ENCODE measurements at regions not wholly inside any gene's neighbourhood (a gene's known extent, or its start where the extent isn't known, plus 50 kb on each side); places are given as distances from the start of the nearest gene placed in this dataset.

GRCh38 chr5:8340739-8341344, 471.9 kb downstream of the MTRR start:
- no peak for DNase-seq
- no peaks in the 10 kb centered on the region for H3K27me3 Mint-ChIP-seq (ENCODE audit: unreplicated experiment)
- H3K27ac Mint-ChIP-seq (ENCODE audit: unreplicated experiment): no peak overlapping the region
- intact Hi-C loops (cut with micrococcal nuclease; ENCODE audit: unreplicated experiment): no loop called here
- peaks cover 10% of the 10 kb centered on the region for H3K9me3 Mint-ChIP-seq (ENCODE audit: low read depth, unreplicated experiment)
- CTCF ChIA-PET: interaction anchor here (0.5 kb wide), 1 partner anchor 455 kb away, joined by 4 read pairs; no protein-coding TSS in a partner anchor
- H3K36me3 Mint-ChIP-seq (ENCODE audit: insufficient read depth, unreplicated experiment): no peaks in the 10 kb centered on the region
- H3K4me3 Mint-ChIP-seq (ENCODE audit: low read depth, unreplicated experiment): no peak overlapping the region
- no TSS peak for BruUV-seq (replicated peaks)
- H3K4me1 Mint-ChIP-seq (ENCODE audit: low read depth, unreplicated experiment): no peaks in the 10 kb centered on the region
- no peak for TF ChIP-seq CTCF (IDR thresholded peaks at IDR 0.05; ENCODE audit: unreplicated experiment)

- intact Hi-C loops (cut with micrococcal nuclease; ENCODE audit: unreplicated experiment): no loop called here
- Mint-ChIP-seq H3K27ac (ENCODE audit: unreplicated experiment) (no peak overlapping the region), H3K4me1 (ENCODE audit: low read depth, unreplicated experiment) (no peaks in the 10 kb centered on the region), H3K4me3 (ENCODE audit: low read depth, unreplicated experiment) (no peak overlapping the region), H3K36me3 (ENCODE audit: insufficient read depth, unreplicated experiment) (no peaks in the 10 kb centered on the region), H3K27me3 (ENCODE audit: unreplicated experiment) (no peaks in the 10 kb centered on the region), H3K9me3 (ENCODE audit: low read depth, unreplicated experiment) (peaks cover 8% of the 10 kb centered on the region)
- TF ChIP-seq CTCF (IDR thresholded peaks at IDR 0.05; ENCODE audit: unreplicated experiment): no peak
- DNase-seq: no peak
- CTCF ChIA-PET: no interaction called here
- BruUV-seq (replicated peaks): no TSS peak
Observed at GRCh38 chr5:8341406-8341805, 472.5 kb downstream of the MTRR start.

GRCh38 chr5:8347984-8348383, 479.0 kb downstream of the MTRR start:
- Mint-ChIP-seq H3K4me3 (ENCODE audit: low read depth, unreplicated experiment) (no peak overlapping the region), H3K27ac (ENCODE audit: unreplicated experiment) (no peak overlapping the region), H3K36me3 (ENCODE audit: insufficient read depth, unreplicated experiment) (no peaks in the 10 kb centered on the region), H3K4me1 (ENCODE audit: low read depth, unreplicated experiment) (no peaks in the 10 kb centered on the region), H3K27me3 (ENCODE audit: unreplicated experiment) (no peaks in the 10 kb centered on the region), H3K9me3 (ENCODE audit: low read depth, unreplicated experiment) (peaks cover 14% of the 10 kb centered on the region)
- BruUV-seq (replicated peaks): no TSS peak
- intact Hi-C loops (cut with micrococcal nuclease; ENCODE audit: unreplicated experiment): no loop called here
- no peak for TF ChIP-seq CTCF (IDR thresholded peaks at IDR 0.05; ENCODE audit: unreplicated experiment)
- CTCF ChIA-PET: no interaction called here
- no peak for DNase-seq

GRCh38 chr5:8349855-8350254, 480.9 kb downstream of the MTRR start:
- Mint-ChIP-seq H3K27me3 (ENCODE audit: unreplicated experiment) (no peaks in the 10 kb centered on the region), H3K36me3 (ENCODE audit: insufficient read depth, unreplicated experiment) (no peaks in the 10 kb centered on the region), H3K27ac (ENCODE audit: unreplicated experiment) (no peak overlapping the region), H3K4me3 (ENCODE audit: low read depth, unreplicated experiment) (no peak overlapping the region), H3K4me1 (ENCODE audit: low read depth, unreplicated experiment) (no peaks in the 10 kb centered on the region), H3K9me3 (ENCODE audit: low read depth, unreplicated experiment) (peaks cover 14% of the 10 kb centered on the region)
- CTCF ChIA-PET: no interaction called here
- intact Hi-C loops (cut with micrococcal nuclease; ENCODE audit: unreplicated experiment): no loop called here
- TF ChIP-seq CTCF (IDR thresholded peaks at IDR 0.05; ENCODE audit: unreplicated experiment): no peak
- DNase-seq: no peak
- BruUV-seq (replicated peaks): no TSS peak
